Panc1 (cell line): ENCODE measurements at regions not wholly inside any gene's neighbourhood (a gene's known extent, or its start where the extent isn't known, plus 50 kb on each side); places are given as distances from the start of the nearest gene placed in this dataset.

Experiments used
- POLR2AphosphoS5 ChIP-seq: IDR thresholded peaks from 2 replicates; pipeline ENCODE4 v1.6.1; 2012; ENCODE audit warnings: mild to moderate bottlenecking, low read depth, low read length, moderate library complexity
- SIN3A ChIP-seq: IDR thresholded peaks from 2 replicates; pipeline ENCODE4 v1.6.1; 2012; ENCODE audit warnings: low read depth, mild to moderate bottlenecking, low read length, moderate library complexity, borderline replicate concordance; ENCODE audit not compliant: insufficient read depth
- TCF7L2 ChIP-seq: IDR thresholded peaks from 2 replicates; pipeline ENCODE4 v1.6.1; 2011; ENCODE audit warnings: mild to moderate bottlenecking, low read depth, low read length, inconsistent platforms
- TF ChIP-seq, protein P1 (sequence below): fragments of 450-650 bp; IDR thresholded peaks from 2 replicates; pipeline ENCODE4 v1.5.1; 2017; ENCODE audit warnings: mild to moderate bottlenecking

DNA sequence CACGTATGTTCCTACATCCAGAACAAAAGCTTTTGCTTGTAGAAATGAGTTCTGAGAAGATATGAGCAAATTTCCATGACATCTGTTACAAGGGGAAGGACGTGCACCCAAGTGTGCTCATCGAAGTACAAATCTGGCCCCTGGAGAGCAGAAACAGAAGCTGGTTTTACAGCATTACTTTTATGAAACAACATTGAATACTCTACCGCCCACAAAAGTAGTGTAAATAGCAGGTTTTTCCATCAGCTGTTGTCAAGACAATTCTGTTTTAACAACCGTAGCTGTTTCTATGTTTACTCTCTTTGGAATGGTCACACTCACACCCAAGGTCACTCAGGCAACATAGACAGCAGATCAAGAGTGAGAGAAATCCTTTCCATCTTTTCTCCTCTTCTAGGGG is 114.2 kb upstream of the SSTR4 start:
- TF ChIP-seq, protein P1, sequence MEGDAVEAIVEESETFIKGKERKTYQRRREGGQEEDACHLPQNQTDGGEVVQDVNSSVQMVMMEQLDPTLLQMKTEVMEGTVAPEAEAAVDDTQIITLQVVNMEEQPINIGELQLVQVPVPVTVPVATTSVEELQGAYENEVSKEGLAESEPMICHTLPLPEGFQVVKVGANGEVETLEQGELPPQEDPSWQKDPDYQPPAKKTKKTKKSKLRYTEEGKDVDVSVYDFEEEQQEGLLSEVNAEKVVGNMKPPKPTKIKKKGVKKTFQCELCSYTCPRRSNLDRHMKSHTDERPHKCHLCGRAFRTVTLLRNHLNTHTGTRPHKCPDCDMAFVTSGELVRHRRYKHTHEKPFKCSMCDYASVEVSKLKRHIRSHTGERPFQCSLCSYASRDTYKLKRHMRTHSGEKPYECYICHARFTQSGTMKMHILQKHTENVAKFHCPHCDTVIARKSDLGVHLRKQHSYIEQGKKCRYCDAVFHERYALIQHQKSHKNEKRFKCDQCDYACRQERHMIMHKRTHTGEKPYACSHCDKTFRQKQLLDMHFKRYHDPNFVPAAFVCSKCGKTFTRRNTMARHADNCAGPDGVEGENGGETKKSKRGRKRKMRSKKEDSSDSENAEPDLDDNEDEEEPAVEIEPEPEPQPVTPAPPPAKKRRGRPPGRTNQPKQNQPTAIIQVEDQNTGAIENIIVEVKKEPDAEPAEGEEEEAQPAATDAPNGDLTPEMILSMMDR = no peak
- TF ChIP-seq TCF7L2 (no peak), POLR2AphosphoS5 (no peak), SIN3A (no peak)
